HG03460 (cell line): ENCODE measurements at regions not wholly inside any gene's neighbourhood (a gene's known extent, or its start where the extent isn't known, plus 50 kb on each side); places are given as distances from the start of the nearest gene placed in this dataset.

ENCODE experiments used
- ATAC-seq: cut with Tn5 transposase; IDR thresholded peaks from one replicate; pipeline ENCODE4 v1.9.1; 2021; ENCODE audit not compliant: unreplicated experiment

- no peak for ATAC-seq
Measured at GRCh38 chr12:23060161-23060560, 435.2 kb downstream of the ETNK1 start.

- no peak for ATAC-seq
Measured at GRCh38 chr12:23063206-23063605, 438.2 kb downstream of the ETNK1 start.

DNA sequence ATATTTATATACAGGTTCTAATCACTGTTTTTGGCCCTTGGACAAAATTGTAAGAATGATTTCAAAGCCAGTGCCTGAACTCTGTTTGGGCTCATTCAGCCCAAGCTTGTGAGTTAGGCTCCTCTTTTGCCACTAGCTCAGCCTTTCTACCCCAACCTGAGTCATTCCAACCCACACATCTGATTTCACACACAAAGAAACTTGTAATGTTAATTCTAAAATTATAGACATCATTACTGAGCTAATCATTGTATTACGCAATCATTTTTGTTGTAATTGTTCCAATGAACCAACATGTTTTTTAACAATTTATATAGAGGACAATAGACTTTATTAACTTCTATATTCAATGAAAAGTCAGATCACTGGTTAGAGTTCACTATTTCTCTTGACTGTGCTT, 441.1 kb downstream of the ETNK1 start:
- ATAC-seq: no peak

DNA sequence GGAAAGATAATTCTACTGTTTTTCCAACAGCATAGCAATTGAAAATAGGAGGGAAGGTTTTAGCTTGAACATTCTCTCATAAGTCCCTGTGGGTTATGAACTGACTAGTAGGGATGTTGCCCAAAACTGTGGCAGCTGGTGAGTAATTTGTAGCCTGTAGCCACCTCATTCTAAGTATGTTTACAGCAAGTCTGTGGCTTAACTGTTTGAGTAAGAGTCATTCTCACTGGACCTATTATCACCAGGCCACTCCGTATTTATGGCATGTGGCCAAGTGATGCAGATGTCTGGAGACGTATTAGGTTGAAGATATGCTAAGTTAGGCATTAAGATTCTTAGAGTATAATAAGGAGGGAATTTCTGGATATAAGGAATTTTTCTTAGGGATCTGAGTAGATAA, 458.3 kb downstream of the ETNK1 start:
- ATAC-seq: no peak

GRCh38 chr12:23084236-23084995, 459.4 kb downstream of the ETNK1 start:
- no peak for ATAC-seq

- no peak for ATAC-seq
Measured at GRCh38 chr12:23088594-23088993, 463.6 kb downstream of the ETNK1 start.

- no peak for ATAC-seq
Measured at GRCh38 chr12:23093488-23093887, 468.5 kb downstream of the ETNK1 start.

DNA sequence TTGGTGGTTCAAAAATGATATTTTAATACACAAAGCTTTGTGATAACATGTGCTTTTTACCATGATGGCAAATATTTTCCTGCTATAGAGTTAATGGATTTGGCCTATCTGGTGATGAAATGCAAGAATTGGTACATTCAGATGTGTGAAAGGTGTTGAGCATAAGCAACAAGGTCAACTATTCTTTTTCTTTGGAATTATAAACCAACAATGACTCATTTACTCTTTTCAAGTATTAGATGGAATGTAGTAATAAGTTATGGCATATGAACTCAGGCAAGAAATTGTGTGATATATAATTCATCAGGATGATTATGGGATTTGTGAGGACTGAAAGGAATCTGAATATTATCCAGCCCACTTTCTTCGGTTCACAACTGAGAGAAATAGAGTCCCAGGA, 471.4 kb downstream of the ETNK1 start:
- no peak for ATAC-seq

- no peak for ATAC-seq
Measured at GRCh38 chr12:23098110-23098509, 473.1 kb downstream of the ETNK1 start.

DNA sequence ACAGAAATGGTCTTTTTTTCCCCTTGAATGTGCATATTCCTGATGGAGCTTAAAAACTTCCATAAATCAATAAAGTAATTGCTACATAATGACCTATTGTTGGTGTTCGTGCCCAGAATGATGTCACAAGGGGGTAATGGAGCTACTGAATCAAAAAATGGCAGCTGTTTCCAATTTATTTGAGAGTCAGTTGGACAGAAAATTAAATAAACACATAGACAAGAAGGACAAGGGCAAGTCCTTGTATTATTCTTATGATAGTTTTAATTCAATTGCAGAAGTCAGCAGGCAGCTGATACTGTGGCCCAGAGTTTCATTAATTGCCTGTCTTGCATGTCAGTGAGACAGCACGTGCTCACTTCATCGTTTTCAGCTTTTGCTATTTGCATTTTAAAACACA, 473.5 kb downstream of the ETNK1 start:
- no peak for ATAC-seq

- no peak for ATAC-seq
Measured at GRCh38 chr12:23099104-23099503, 474.1 kb downstream of the ETNK1 start.

GRCh38 chr12:23099604-23100003, 474.6 kb downstream of the ETNK1 start:
- no peak for ATAC-seq

DNA sequence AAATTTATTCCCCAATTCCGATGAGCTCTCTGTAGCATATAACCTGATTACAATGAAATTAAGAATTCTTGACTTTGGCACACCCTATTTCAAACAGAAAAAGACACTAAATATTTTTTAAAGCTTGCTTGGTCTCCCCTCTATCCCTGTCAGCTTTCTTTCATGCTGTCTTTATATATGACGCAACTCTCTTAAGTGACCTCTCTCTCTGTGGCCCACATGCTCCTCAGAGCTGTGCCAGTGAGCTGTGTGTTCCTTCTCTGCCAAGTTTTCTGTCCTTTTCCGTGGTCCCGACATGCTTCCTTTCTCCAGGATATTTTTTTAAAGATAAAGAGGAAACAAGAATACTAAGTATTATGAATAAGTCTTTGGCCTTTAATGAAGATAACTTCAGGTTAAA, 484.0 kb downstream of the ETNK1 start:
- ATAC-seq: no peak

GRCh38 chr12:23113781-23114180, 488.8 kb downstream of the ETNK1 start:
- no peak for ATAC-seq

- no peak for ATAC-seq
Measured at GRCh38 chr12:23115984-23116383, 491.0 kb downstream of the ETNK1 start.

DNA sequence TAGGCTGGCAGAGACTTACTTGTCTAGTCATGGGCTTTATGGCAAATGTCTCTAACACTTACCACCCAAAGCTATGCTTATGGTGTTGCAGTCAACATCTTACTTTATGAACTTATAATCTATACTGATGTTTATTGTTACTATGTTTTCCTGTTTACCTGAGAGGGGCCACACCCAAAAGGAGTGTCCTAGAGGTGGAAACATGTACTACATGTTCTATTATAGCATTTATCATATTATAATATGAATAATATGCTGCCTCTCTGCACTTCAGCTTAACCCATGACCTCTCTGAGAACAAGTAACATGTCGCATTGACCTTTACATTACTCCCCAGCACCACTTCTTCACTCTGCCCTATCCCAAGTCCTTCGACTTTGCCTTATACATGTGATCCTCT, 501.8 kb downstream of the ETNK1 start:
- no peak for ATAC-seq

GRCh38 chr12:23127701-23128100, 502.7 kb downstream of the ETNK1 start:
- no peak for ATAC-seq

GRCh38 chr12:23128462-23128861, 503.5 kb downstream of the ETNK1 start:
- no peak for ATAC-seq

DNA sequence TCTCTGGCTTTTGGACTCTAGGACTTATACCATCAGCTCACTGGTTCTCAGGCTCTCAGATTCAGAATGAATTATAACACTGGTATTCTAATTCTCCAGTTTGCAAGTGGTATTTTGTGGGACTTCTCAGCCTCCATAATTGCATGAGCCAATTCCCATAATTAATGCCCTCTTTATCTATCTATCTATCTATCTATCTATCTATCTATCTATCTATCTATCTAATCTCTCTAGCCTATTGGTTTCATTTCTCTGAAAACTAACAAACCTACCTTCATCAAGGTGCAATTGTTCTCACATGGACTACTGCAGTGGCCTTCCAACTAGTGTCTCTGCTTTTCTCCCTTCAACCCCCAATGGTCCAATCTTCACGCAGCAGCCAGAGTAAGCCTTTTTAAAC, 507.4 kb downstream of the ETNK1 start:
- no peak for ATAC-seq

GRCh38 chr12:23133471-23133870, 508.5 kb downstream of the ETNK1 start:
- ATAC-seq: no peak

- no peak for ATAC-seq
Measured at GRCh38 chr12:23139026-23139425, 514.1 kb downstream of the ETNK1 start.

GRCh38 chr12:23140710-23141109, 515.7 kb downstream of the ETNK1 start:
- ATAC-seq: no peak

DNA sequence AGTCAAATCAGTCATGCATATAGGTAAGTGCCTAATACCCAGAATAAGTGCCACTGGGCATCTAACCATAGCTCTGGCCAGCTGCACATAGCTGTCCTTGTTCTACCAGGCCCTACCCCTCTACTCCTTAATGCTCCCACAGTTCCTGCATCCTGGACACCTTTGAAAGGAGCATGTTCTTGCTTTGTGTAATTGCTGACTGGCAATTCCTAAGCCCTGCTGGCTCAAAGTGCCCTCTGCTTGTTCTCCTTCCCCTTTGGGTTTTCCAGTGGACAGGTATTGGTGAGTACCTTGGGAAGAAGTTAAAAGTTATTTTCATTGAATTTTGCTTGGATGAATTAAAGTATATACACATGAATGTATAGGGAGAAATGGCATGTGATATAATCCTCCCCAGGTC, 516.4 kb downstream of the ETNK1 start:
- no peak for ATAC-seq
